HepG2 (cell line): ENCODE measurements at regions not wholly inside any gene's neighbourhood (a gene's known extent, or its start where the extent isn't known, plus 50 kb on each side); places are given as distances from the start of the nearest gene placed in this dataset.

Experiments used
- ATAC-seq: fragments of 200-7000 bp; cut with Tn5 transposase; 3 replicates; pipeline ENCODE4 v1.9.1; 2020; ENCODE audit warnings: mild to moderate bottlenecking, moderate library complexity
- BruUV-seq: library from RNA; stranded (reverse); fragments of 400-500 nt; replicated peaks from 2 replicates; lab custom pipeline; 2021; lab: Mats Ljungman, UMichigan
- CTCF ChIA-PET: fragments of 300-600 bp; formaldehyde crosslinking; extraction: SDS; loops from one replicate; lab custom pipeline; 2021; ENCODE audit warnings: low total read pairs, inconsistent platforms, low intra/inter-chr PET ratio; lab: Yijun Ruan, JAX
- POLR2A ChIA-PET: fragments of 350-600 bp; sonication (Branson Sonifier 250); formaldehyde crosslinking; loops from one replicate; lab custom pipeline; 2020; ENCODE audit warnings: antibody characterized with exemption, inconsistent platforms; lab: Yijun Ruan, JAX
- DNase-seq: peaks from one replicate; pipeline ENCODE4 v3.0.0-alpha.2; 2015; ENCODE audit warnings: low spot score
- FAIRE-seq: peaks from 3 replicates; lab custom pipeline; 2011; peaks lifted over from hg19 to GRCh38; lab: Jason Lieb, UNC
- H2AFZ ChIP-seq: one replicate; pipeline ENCODE4 v1.6.1; 2011; ENCODE audit warnings: low read length, inconsistent platforms
- H3K27ac ChIP-seq: fragments of 300-600 bp; 3 replicates; pipeline ENCODE4 v1.8.0; 2011; ENCODE audit warnings: mixed run types, mild to moderate bottlenecking, mixed read lengths, low read length, inconsistent platforms; ENCODE audit not compliant: insufficient read depth; ENCODE audit errors: extremely low read length
- H3K27me3 ChIP-seq, 2 experiments: fragments of 200-600 bp in 1 of 2; 2 replicates in 1 of 2; 3 replicates in 1 of 2; pipeline versions ENCODE4 v1.6.0 to v1.8.0; 2011; ENCODE audit warnings: low read length in 2 of 2, mild to moderate bottlenecking in 2 of 2, moderate library complexity in 2 of 2, inconsistent platforms in 1 of 2; ENCODE audit not compliant: insufficient read depth in 2 of 2, control insufficient read depth in 1 of 2
- H3K36me3 ChIP-seq, 2 experiments: fragments of 200-600 bp in 1 of 2; replicated peaks in 1 of 2; 2 replicates in 1 of 2; 3 replicates in 1 of 2; pipeline versions ENCODE4 v1.5.1 to v1.8.0; 2011; ENCODE audit warnings: low read length in 2 of 2, inconsistent platforms in 1 of 2; ENCODE audit not compliant: insufficient read depth in 2 of 2, control insufficient read depth in 1 of 2
- H3K4me1 ChIP-seq: 2 replicates; pipeline ENCODE4 v1.5.1; 2012; ENCODE audit warnings: low read length, inconsistent platforms; ENCODE audit not compliant: insufficient read depth
- H3K4me2 ChIP-seq: 2 replicates; pipeline ENCODE4 v1.6.0; 2011; ENCODE audit warnings: low read depth, low read length, inconsistent platforms
- H3K4me3 ChIP-seq, 3 experiments: fragments of 200-600 bp in 1 of 3; sonication (generic), shearing (Covaris generic) in 1 of 3; replicated peaks in 1 of 3; 2 replicates each; pipeline ENCODE4 v1.5.1; 2011 to 2016; ENCODE audit warnings: low read length in 3 of 3, inconsistent platforms in 2 of 3, low read depth in 2 of 3, mild to moderate bottlenecking in 2 of 3, control low read depth in 1 of 3, mixed read lengths in 1 of 3; ENCODE audit not compliant: insufficient read depth in 1 of 3
- H3K79me2 ChIP-seq: one replicate; pipeline ENCODE4 v1.6.1; 2011; ENCODE audit warnings: low read length, inconsistent platforms; ENCODE audit not compliant: insufficient read depth
- H3K9ac ChIP-seq: 2 replicates; pipeline ENCODE4 v1.6.0; 2011; ENCODE audit warnings: mild to moderate bottlenecking, low read depth, low read length, inconsistent platforms; ENCODE audit not compliant: insufficient read depth
- H3K9me3 ChIP-seq: 2 replicates; pipeline ENCODE4 v1.5.1; 2012; ENCODE audit warnings: mild to moderate bottlenecking, low read length
- H4K20me1 ChIP-seq: 2 replicates; pipeline ENCODE4 v1.6.0; 2011; ENCODE audit warnings: inconsistent platforms, mild to moderate bottlenecking, low read length, moderate library complexity; ENCODE audit not compliant: insufficient read depth
- ATAD3A ChIP-seq: sonication (generic); formaldehyde crosslinking; IDR thresholded peaks from 2 replicates; pipeline ENCODE4 v1.4.0; 2020; ENCODE audit warnings: missing genetic modification reagents
- CENPT ChIP-seq: sonication (generic); formaldehyde crosslinking; IDR thresholded peaks from 2 replicates; pipeline ENCODE4 v1.8.0; 2022; ENCODE audit warnings: low read depth, mild to moderate bottlenecking, moderate library complexity, missing genetic modification reagents
- GTF2F1 ChIP-seq: fragments of 150-350 bp; IDR thresholded peaks from 2 replicates; pipeline ENCODE4 v1.6.1; 2014; ENCODE audit warnings: low read length
- NFKB2 ChIP-seq: sonication (generic); formaldehyde crosslinking; IDR thresholded peaks from 2 replicates; pipeline ENCODE4 v1.4.0; 2020; ENCODE audit warnings: missing genetic modification reagents, borderline replicate concordance
- SETDB1 ChIP-seq: sonication (generic); formaldehyde crosslinking; IDR thresholded peaks from 2 replicates; pipeline ENCODE4 v1.5.1; 2020; ENCODE audit warnings: missing genetic modification reagents, mild to moderate bottlenecking, borderline replicate concordance
- SOX6 ChIP-seq, 2 experiments: fragments of 450-650 bp in 1 of 2; sonication (generic) in 1 of 2; formaldehyde crosslinking in 1 of 2; IDR thresholded peaks; 2 replicates each; pipeline versions ENCODE4 v1.4.0 to v1.6.1; 2017 to 2020; ENCODE audit warnings: antibody characterized with exemption in 1 of 2, mild to moderate bottlenecking in 1 of 2, missing genetic modification reagents in 1 of 2
- SYNCRIP ChIP-seq: fragments of 200-400 bp; formaldehyde crosslinking; IDR thresholded peaks from 2 replicates; pipeline ENCODE4 v1.6.1; 2018; ENCODE audit warnings: mild to moderate bottlenecking, low read depth, low read length; ENCODE audit not compliant: insufficient read depth
- YY1 ChIP-seq: IDR thresholded peaks from 2 replicates; pipeline ENCODE4 v1.6.1; 2011; ENCODE audit warnings: low read length, low read depth, moderate library complexity, mild to moderate bottlenecking; ENCODE audit not compliant: insufficient read depth, insufficient replicate concordance
- ZBTB49 ChIP-seq: sonication (generic); formaldehyde crosslinking; IDR thresholded peaks from 2 replicates; pipeline ENCODE4 v1.4.0; 2020; ENCODE audit warnings: missing genetic modification reagents, borderline replicate concordance
- ZFP36 ChIP-seq: fragments of 150-350 bp; IDR thresholded peaks from 2 replicates; pipeline ENCODE4 v1.6.1; 2018; ENCODE audit warnings: borderline replicate concordance, low read length, low read depth; ENCODE audit not compliant: partially characterized antibody
- ZNF552 ChIP-seq: sonication (generic); formaldehyde crosslinking; IDR thresholded peaks from 2 replicates; pipeline ENCODE4 v1.9.0; 2022; ENCODE audit warnings: missing genetic modification reagents, mild to moderate bottlenecking, borderline replicate concordance
- ZNF562 ChIP-seq: sonication (generic); formaldehyde crosslinking; IDR thresholded peaks from 2 replicates; pipeline ENCODE4 v1.8.0; 2022; ENCODE audit warnings: missing genetic modification reagents, borderline replicate concordance
- ZNF629 ChIP-seq: sonication (generic); formaldehyde crosslinking; conservative IDR thresholded peaks from 2 replicates; pipeline ENCODE4 v1.5.0; 2020; ENCODE audit warnings: missing genetic modification reagents
- ZNF775 ChIP-seq: sonication (generic); formaldehyde crosslinking; IDR thresholded peaks from 2 replicates; pipeline ENCODE4 v1.4.0; 2020; ENCODE audit warnings: missing genetic modification reagents, mild to moderate bottlenecking, moderate library complexity, borderline replicate concordance
- WGBS: methylation state at CpG from one replicate; pipeline ENCODE4 v1.1.6; 2017; ENCODE audit warnings: low lambda C conversion rate; 5-methylcytosine and 5-hydroxymethylcytosine counted together
- in situ Hi-C: cut with HindIII; loops from 2 replicates; pipeline ENCODE4 v1.10.0; 2017; ENCODE audit warnings: low pct_unique_long_range_greater_than_20kb; ENCODE audit not compliant: extremely low pct_ligation_motif_present
- intact Hi-C: fragments of 100-400 bp; cut with micrococcal nuclease; formaldehyde crosslinking; loops from one replicate; pipeline ENCODE4 v1.10.0; 2022; ENCODE audit not compliant: unreplicated experiment
- TF ChIP-seq, protein P1 (sequence below): sonication (generic); formaldehyde crosslinking; IDR thresholded peaks from 2 replicates; pipeline ENCODE4 v1.8.0; 2022; ENCODE audit warnings: missing genetic modification reagents, low read depth, mild to moderate bottlenecking, borderline replicate concordance

GRCh38 chr12:115659422-115659821 is 618.1 kb downstream of the MED13L start:
- FAIRE-seq: no peak
- no peak overlapping the region for H3K4me3 ChIP-seq
- ChIA-PET POLR2A (no interaction called here), CTCF (no interaction called here)
- intact Hi-C loops: no loop called here
- in situ Hi-C loops: no loop called here
- no peak for DNase-seq
- H3K9me3 ChIP-seq: no peaks in the 10 kb centered on the region
- no peak overlapping the region for H3K27ac ChIP-seq
- H3K4me2 ChIP-seq: no peak overlapping the region
- H3K9ac ChIP-seq: no peak overlapping the region
- ATAC-seq: no peak
- H3K27me3 ChIP-seq: peaks cover 0 to 3% of the 10 kb centered on the region in 2 experiments; a peak in 1 of 5 replicates
- no peaks in the 10 kb centered on the region for H3K36me3 ChIP-seq
- WGBS: 26% methylated on average over 4 of the region's 4 CpGs
- H2AFZ ChIP-seq: no peak overlapping the region
- no peaks in the 10 kb centered on the region for H4K20me1 ChIP-seq
- no peaks in the 10 kb centered on the region for H3K4me1 ChIP-seq
- BruUV-seq: no TSS peak
- H3K79me2 ChIP-seq: no peaks in the 10 kb centered on the region
- TF ChIP-seq YY1: no peak
- TF ChIP-seq ZNF552 (CRISPR knock-in tag): no peak

GRCh38 chr12:115657081-115658013 is 620.1 kb downstream of the MED13L start:
- BruUV-seq: no TSS peak
- no peak overlapping the region for H2AFZ ChIP-seq
- H3K9me3 ChIP-seq: no peaks in the 10 kb centered on the region
- no peak overlapping the region for H3K9ac ChIP-seq
- H3K27ac ChIP-seq: no peak overlapping the region
- H3K79me2 ChIP-seq: no peaks in the 10 kb centered on the region
- intact Hi-C loops: no loop called here
- CTCF ChIA-PET: no interaction called here
- no peaks in the 10 kb centered on the region for H3K36me3 ChIP-seq
- no peak for DNase-seq
- H3K4me2 ChIP-seq: no peak overlapping the region
- H3K4me3 ChIP-seq: no peak overlapping the region
- WGBS: 6% methylated on average over 6 of the region's 7 CpGs
- H4K20me1 ChIP-seq: no peaks in the 10 kb centered on the region
- in situ Hi-C loops: no loop called here
- FAIRE-seq: no peak
- H3K4me1 ChIP-seq: no peaks in the 10 kb centered on the region
- no peak for ATAC-seq
- POLR2A ChIA-PET: no interaction called here
- peaks cover 0 to 7% of the 10 kb centered on the region in 2 experiments; a peak in 3 of 5 replicates for H3K27me3 ChIP-seq
- no peak for TF ChIP-seq ZFP36
- TF ChIP-seq SYNCRIP: no peak
- no peak for TF ChIP-seq SOX6 (IDR thresholded peaks at IDR 0.05)
- TF ChIP-seq SOX6 (CRISPR knock-in tag; IDR thresholded peaks at IDR 0.05): no peak
- no peak for TF ChIP-seq ZNF562
- TF ChIP-seq ZNF629 (CRISPR knock-in tag): no peak
- TF ChIP-seq ZBTB49: no peak
- TF ChIP-seq ATAD3A: no peak
- no peak for TF ChIP-seq CENPT (CRISPR knock-in tag)
- no peak for TF ChIP-seq NFKB2 (CRISPR knock-in tag)
- TF ChIP-seq, protein P1, sequence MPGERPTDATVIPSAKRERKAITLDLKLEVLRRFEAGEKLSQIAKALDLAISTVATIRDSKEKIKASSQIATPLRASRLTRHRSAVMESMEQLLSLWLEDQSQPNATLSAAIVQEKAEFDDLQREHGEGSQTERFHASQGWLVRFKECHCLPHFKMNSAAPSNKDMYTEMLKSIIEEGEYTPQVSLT (CRISPR knock-in tag): no peak
- no peak for TF ChIP-seq GTF2F1
- TF ChIP-seq SETDB1 (CRISPR knock-in tag): no peak
- no peak for TF ChIP-seq ZNF775 (CRISPR knock-in tag)
